ENCODE measurements at regions not wholly inside any gene's neighbourhood (a gene's known extent, or its start where the extent isn't known, plus 50 kb on each side); places are given as distances from the start of the nearest gene placed in this dataset.

GRCh38 chr3:72182206-72182605, 397.3 kb upstream of the PROK2 start:
- TF ChIP-seq CTCF (conservative IDR thresholded peaks at IDR 0.05; ENCODE audit: low read depth in 2 of 2) (no peak), REST (IDR thresholded peaks at IDR 0.05; ENCODE audit: unreplicated experiment) (no peak), POLR2AphosphoS5 (IDR thresholded peaks at IDR 0.05; ENCODE audit: low read depth) (no peak), NANOG (IDR thresholded peaks at IDR 0.05; ENCODE audit: borderline replicate concordance) (no peak), EZH2 (IDR thresholded peaks at IDR 0.05; ENCODE audit: low read depth, unreplicated experiment) (no peak), ETS1 (IDR thresholded peaks at IDR 0.05) (no peak), JUNB (IDR thresholded peaks at IDR 0.05; ENCODE audit: unreplicated experiment) (no peak)
